Hematopoietic multipotent progenitor cell treated with erythropoietin and hydrocortisone succinate and interleukin-3 and kit ligand, for 15 days (in vitro differentiated cells): ENCODE measurements at regions not wholly inside any gene's neighbourhood (a gene's known extent, or its start where the extent isn't known, plus 50 kb on each side); places are given as distances from the start of the nearest gene placed in this dataset.

Experiments
- DNase-seq: peaks from one replicate; pipeline ENCODE4 v3.0.0-alpha.2; 2015; ENCODE audit warnings: low spot score

DNA sequence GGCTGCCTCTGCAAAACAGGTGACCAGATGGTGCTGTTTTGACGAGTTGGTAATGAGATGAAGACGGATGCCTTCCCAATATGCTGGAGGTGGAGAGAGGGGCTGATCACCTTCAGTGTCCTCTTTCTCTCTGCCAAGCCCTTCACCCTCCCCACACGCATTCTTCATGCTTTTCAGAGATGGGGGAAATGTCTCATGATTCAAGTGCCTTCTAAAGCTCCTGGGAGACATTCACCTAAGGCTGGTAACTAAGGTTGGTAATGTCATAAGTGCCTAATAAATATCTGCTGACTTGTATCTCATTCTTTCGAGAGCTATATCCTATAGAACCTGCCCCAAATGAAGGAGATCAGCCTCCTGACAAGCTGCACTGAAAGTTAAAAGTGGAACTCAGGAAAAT, 86.2 kb upstream of the MBNL2 start:
- DNase-seq, result no peak

- DNase-seq, result no peak
Observed at GRCh38 chr13:97136418-97136817, 85.7 kb upstream of the MBNL2 start.

GRCh38 chr13:97139691-97140090, 82.4 kb upstream of the MBNL2 start:
- DNase-seq, result no peak

DNA sequence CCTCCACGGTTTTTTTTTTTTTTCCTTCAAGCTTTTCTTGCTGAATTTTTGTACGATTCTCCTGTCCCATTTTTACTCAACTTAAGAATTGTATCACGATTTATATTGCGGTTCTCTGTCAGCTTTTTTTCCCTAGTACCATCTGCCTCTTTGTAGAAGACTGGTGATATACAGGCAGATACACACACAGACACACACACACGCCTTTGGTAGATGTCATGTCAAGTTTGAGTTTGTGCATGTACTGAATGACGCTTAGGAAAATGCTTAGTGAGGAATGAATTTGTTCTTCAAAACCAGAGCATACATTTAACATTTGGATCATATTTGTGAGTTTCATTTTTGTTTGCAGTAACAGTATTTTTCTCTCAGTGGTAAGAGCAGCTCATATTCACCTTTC, 82.0 kb upstream of the MBNL2 start:
- DNase-seq, result no peak

DNA sequence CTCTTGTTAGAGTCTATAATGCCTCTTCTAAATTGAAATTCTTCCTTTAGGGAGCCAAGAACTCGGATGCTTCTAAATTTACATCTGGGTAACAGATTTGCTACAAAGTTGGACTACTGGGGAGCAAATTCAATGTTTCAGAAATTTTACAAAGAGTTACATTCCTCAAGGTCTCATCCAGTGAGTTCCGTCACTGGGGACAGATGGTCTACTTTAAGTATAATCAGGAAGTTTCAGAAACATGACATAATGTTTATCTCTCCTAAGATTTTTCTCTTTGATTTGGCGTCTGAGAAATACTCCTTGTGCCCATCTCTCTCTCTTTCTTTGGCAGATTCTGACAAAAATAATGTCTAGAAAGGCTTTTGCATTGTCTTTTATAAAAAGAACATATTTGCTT, 81.5 kb upstream of the MBNL2 start:
- DNase-seq, result no peak

- DNase-seq, result no peak
Observed at GRCh38 chr13:97141097-97141496, 81.0 kb upstream of the MBNL2 start.

GRCh38 chr13:97141564-97142005, 80.5 kb upstream of the MBNL2 start:
- DNase-seq, result no peak

DNA sequence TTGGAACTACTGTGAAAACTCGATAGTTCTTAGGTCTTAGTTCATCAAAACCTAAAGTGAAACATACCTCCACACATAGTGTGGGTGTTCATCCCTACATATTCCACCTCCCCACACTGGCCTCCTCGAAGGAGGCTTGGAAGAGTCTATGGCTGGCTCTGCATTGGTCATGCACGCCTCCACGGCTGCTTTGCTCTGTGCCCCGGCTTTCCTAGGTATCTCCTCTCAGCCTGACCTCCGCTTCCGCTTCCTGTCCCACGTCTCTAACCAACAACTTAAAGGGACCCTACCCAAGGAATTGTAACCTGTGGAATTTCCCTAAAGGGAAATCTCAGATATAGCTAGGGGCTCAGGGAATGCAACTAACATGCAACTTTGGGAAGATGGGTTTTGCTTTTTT, 79.7 kb upstream of the MBNL2 start:
- no peak for DNase-seq

DNA sequence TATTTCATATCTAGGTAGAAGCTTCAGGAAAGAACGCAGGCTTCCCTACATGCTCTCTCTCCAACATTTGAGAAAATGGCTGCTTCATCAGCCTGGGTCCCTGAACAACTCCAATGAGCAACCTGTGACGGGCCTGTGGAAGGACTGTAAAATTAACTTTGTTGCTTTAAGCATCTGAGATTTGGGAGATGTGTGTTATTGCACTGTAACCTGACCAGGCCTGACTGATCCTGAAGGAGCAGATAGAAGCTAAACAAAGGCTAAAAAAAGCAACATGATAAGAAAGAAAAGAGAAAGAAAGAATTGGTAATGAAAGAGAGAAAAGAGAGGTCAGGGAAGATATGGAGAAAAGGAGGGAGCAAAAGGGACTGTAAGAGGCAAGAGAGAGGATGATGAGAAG, 77.1 kb upstream of the MBNL2 start:
- DNase-seq, result no peak

GRCh38 chr13:97148894-97149293, 73.2 kb upstream of the MBNL2 start:
- DNase-seq, result peak; percentile 31

GRCh38 chr13:97160421-97160820, 61.7 kb upstream of the MBNL2 start:
- no peak for DNase-seq

DNA sequence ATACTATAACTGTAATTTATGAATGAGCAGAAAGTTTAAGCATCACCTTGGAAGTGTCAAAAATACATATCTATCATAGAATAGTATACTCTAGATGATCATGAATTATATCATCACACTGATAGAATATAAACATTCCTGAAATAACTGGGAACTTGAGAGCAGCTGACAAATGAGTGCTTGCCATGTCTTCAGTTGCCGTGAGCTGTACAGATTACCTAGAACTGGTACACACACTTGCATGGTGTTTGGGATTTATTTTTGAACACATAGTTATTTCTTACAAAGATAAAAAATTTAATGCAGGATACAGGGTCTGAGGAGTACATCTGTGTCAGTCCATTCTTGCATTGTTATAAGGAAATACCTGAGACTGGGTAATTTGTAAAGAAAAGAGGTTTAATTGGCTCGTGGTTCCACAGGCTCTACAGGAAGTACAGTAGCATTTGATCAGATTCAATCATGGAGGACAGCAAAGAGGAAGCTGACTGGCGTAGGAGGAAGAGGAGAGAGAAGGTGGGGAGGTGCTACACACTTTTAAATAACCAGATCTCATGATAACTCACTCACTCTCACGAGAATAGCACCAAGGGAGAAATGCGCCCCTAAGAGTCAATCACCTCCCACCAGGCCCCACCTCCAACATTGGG, 60.4 kb upstream of the MBNL2 start:
- DNase-seq, result no peak

- DNase-seq, result no peak
Observed at GRCh38 chr13:97165502-97166425, 56.4 kb upstream of the MBNL2 start.

DNA sequence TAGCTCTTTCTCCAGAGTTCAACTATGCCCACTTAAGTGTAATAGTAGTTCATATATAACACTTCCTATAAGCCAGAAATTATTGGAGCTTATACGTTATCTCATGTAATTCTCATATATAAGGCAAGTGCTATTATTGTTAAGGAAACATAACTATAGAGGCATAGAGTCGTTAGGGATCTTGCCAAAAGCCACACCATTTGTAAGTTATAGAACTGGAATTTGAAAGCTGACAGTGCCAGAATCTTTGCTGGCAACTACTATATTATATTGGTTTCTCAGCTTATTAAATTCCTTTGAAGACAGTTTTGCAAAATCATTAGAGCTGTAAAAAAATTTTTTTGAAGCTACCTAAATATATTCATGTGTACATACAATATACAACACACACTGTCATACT, 51.0 kb upstream of the MBNL2 start:
- DNase-seq, result no peak
